ENCODE measurements at regions not wholly inside any gene's neighbourhood (a gene's known extent, or its start where the extent isn't known, plus 50 kb on each side); places are given as distances from the start of the nearest gene placed in this dataset.

GRCh38 chr6:159608961-159609651 is 83.9 kb downstream of the SOD2 start:
- H3K27ac Mint-ChIP-seq (ENCODE audit: unreplicated experiment), result no peak overlapping the region
- no peaks in the 10 kb centered on the region for H3K4me1 Mint-ChIP-seq
- H3K27me3 Mint-ChIP-seq (ENCODE audit: low read depth), result peaks cover 68% of the 10 kb centered on the region
- peak; percentile 40 for TF ChIP-seq CTCF (conservative IDR thresholded peaks at IDR 0.05)
- no peak for DNase-seq (ENCODE audit: low read depth, low spot score)
- H3K9me3 Mint-ChIP-seq, result peaks cover 7% of the 10 kb centered on the region
- no peak overlapping the region for H3K4me3 Mint-ChIP-seq
- H3K36me3 Mint-ChIP-seq (ENCODE audit: low read depth), result peaks cover 4% of the 10 kb centered on the region

DNA sequence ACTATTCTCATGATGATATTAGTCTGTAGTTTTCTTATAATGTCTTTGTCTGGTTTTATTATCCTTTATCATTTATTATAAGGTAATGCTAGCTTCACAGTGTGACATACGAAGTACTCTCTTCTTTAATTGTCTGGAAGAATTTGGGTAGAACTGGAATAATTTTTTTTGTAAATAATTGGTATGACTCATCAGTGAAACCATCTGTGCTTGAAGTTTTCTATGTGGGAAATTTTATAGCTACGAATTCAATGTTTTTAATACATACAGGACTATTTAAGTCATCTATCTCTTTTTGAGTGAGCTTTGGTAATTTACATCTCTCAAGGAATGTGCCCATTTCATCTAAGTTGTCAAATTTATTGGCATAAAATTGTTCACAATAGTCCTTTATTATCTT is 86.3 kb downstream of the SOD2 start:
- Mint-ChIP-seq H3K9me3 (peaks cover 3% of the 10 kb centered on the region), H3K27ac (ENCODE audit: unreplicated experiment) (no peak overlapping the region), H3K27me3 (ENCODE audit: low read depth) (peaks cover 87% of the 10 kb centered on the region), H3K4me1 (no peaks in the 10 kb centered on the region), H3K4me3 (no peak overlapping the region), H3K36me3 (ENCODE audit: low read depth) (no peaks in the 10 kb centered on the region)
- no peak for TF ChIP-seq CTCF (conservative IDR thresholded peaks at IDR 0.05)
- DNase-seq (ENCODE audit: low read depth, low spot score), result no peak

DNA sequence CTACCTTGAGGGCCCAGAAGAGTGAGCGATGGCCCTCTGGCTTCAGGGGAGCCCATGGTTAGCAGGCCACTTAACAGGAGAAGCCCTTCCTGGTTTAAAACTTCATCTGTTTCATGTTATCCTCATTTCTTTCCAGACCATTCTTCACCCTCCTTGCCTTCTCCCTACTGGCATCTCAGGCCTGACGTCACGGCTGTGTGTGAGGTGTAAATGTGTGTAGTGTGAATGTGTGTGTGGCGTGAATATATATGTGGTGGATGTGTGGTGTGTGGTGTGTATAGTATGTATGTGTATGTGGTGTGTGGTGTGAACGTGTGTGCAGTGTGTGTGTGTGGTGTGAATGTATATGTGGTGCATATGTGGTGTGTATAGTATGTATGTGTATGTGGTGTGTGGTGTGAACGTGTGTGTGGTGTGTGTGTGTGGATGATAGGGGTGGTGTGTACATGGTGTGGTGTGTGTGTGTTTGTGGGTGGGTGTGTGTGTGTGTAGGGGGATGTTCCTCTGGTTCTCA is 88.5 kb downstream of the SOD2 start:
- peaks cover 3% of the 10 kb centered on the region for H3K9me3 Mint-ChIP-seq
- H3K36me3 Mint-ChIP-seq (ENCODE audit: low read depth), result no peaks in the 10 kb centered on the region
- no peaks in the 10 kb centered on the region for H3K4me1 Mint-ChIP-seq
- no peak for DNase-seq (ENCODE audit: low read depth, low spot score)
- no peak overlapping the region for H3K27ac Mint-ChIP-seq (ENCODE audit: unreplicated experiment)
- H3K27me3 Mint-ChIP-seq (ENCODE audit: low read depth), result peaks cover 91% of the 10 kb centered on the region
- no peak overlapping the region for H3K4me3 Mint-ChIP-seq
- TF ChIP-seq CTCF (conservative IDR thresholded peaks at IDR 0.05), result no peak

DNA sequence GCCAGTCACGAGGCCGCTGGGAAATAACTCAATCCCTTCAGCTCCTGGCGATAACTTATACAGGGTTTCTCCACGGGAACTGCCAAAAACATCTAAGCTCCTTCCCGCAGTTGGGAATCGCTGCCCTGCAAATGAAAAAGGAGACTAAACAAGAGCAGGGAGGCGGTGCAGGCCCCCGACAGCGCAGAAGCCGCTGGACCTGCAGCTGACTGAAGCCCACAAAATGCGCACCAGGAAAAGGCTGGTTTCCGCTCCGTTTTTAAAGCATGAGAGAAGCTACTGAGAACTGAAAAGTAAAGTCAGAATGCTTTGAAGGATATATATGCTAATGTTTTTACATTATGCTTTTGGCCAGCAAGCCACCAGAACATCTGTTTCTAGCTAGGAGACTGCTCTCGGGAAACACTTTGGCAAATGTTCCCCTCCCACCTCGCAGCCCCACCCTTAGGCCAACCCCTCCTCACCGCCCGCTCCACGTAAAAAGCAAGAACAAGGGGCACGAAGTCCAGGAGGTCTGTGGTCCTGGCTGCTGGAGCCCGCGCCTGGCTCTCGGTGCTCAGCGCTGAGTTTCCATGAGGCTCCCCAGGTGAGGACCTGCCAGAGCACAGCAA is 90.5 kb downstream of the SOD2 start:
- TF ChIP-seq CTCF (conservative IDR thresholded peaks at IDR 0.05), result no peak
- no peak overlapping the region for H3K4me3 Mint-ChIP-seq
- peaks cover 3% of the 10 kb centered on the region for H3K9me3 Mint-ChIP-seq
- no peak for DNase-seq (ENCODE audit: low read depth, low spot score)
- H3K4me1 Mint-ChIP-seq, result peaks cover 1% of the 10 kb centered on the region
- peaks cover 92% of the 10 kb centered on the region for H3K27me3 Mint-ChIP-seq (ENCODE audit: low read depth)
- H3K27ac Mint-ChIP-seq (ENCODE audit: unreplicated experiment), result no peak overlapping the region
- H3K36me3 Mint-ChIP-seq (ENCODE audit: low read depth), result no peaks in the 10 kb centered on the region

DNA sequence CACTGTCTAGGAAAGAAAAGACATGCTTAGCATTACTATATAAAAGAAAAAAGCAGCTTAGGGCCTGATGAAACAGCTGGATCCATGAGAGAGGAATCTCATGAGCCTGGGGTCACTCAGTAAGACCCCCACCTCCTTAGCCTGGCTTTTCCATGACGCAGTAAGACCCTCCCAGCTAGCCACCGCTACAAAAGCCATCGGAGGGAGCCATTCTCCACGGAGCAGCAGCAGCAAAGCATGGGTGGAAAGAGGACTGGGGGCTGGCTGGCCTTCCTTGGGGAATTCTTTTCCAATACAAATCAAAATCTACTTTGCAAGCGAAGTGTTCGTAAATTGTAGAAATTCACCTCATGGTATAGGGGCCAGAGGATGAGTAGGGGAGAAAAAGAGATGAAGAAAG is 91.8 kb downstream of the SOD2 start:
- DNase-seq (ENCODE audit: low read depth, low spot score), result no peak
- H3K36me3 Mint-ChIP-seq (ENCODE audit: low read depth), result no peaks in the 10 kb centered on the region
- TF ChIP-seq CTCF (conservative IDR thresholded peaks at IDR 0.05), result no peak
- H3K4me3 Mint-ChIP-seq, result no peak overlapping the region
- peaks cover 94% of the 10 kb centered on the region for H3K27me3 Mint-ChIP-seq (ENCODE audit: low read depth)
- peaks cover 3% of the 10 kb centered on the region for H3K9me3 Mint-ChIP-seq
- H3K4me1 Mint-ChIP-seq, result peaks cover 4% of the 10 kb centered on the region
- H3K27ac Mint-ChIP-seq (ENCODE audit: unreplicated experiment), result no peak overlapping the region

Data from neural crest cell (in vitro differentiated cells).